ENCODE measurements at regions not wholly inside any gene's neighbourhood (a gene's known extent, or its start where the extent isn't known, plus 50 kb on each side); places are given as distances from the start of the nearest gene placed in this dataset.

GRCh38 chr6:40328386-40328985 lies 258.7 kb downstream of the LRFN2 start:
- H3K36me3 ChIP-seq (ENCODE audit: control insufficient read depth, insufficient read depth, low read length), result no peaks in the 10 kb centered on the region
- no peak overlapping the region for H3K9ac ChIP-seq (ENCODE audit: low read depth, low read length)
- no peak overlapping the region for H2BK5ac ChIP-seq (ENCODE audit: low read depth, low read length, poor library complexity, severe bottlenecking)
- no peak overlapping the region for H2AK9ac ChIP-seq (replicated peaks; ENCODE audit: low read depth, low read length, poor library complexity)
- WGBS, 2 experiments (ENCODE audit: extremely low coverage in 2 of 2, insufficient read length in 1 of 2), result 33% methylated on average over 3 of the region's 12 CpGs; no CpG with 5 or more reads in 1 of the 2 experiments
- ChIA-PET POLR2A (ENCODE audit: unreplicated experiment) (no interaction called here), CTCF (no interaction called here)
- H3K4ac ChIP-seq (ENCODE audit: low read depth, low read length), result no peak overlapping the region
- H3K18ac ChIP-seq (ENCODE audit: low read depth, low read length), result no peak overlapping the region
- H4K8ac ChIP-seq (ENCODE audit: low read depth in 2 of 2, low read length in 2 of 2), result no peak overlapping the region
- H3K9me1 ChIP-seq (ENCODE audit: insufficient read depth, low read length), result no peaks in the 10 kb centered on the region
- H3K79me1 ChIP-seq (ENCODE audit: low read depth in 1 of 2, low read length in 2 of 2), result no peaks in the 10 kb centered on the region
- H4K20me1 ChIP-seq (ENCODE audit: insufficient read depth, low read length), result no peaks in the 10 kb centered on the region
- H3K27ac ChIP-seq (ENCODE audit: insufficient read depth, low read length), result no peak overlapping the region
- TF ChIP-seq BHLHE40 (IDR thresholded peaks at IDR 0.05; ENCODE audit: low read depth, low read length) (no peak), CTCF (conservative IDR thresholded peaks at IDR 0.05; ENCODE audit: low read depth, low read length) (0 out of 2 replicates have a peak, but pooled peaks have one; percentile 6)
- intact Hi-C loops (cut with micrococcal nuclease), result no loop called here
- no peaks in the 10 kb centered on the region for H3K27me3 ChIP-seq (ENCODE audit: control insufficient read depth, insufficient read depth, low read length)
- no peak overlapping the region for H3K23ac ChIP-seq (ENCODE audit: low read depth, low read length)
- ATAC-seq (ENCODE audit: low read depth), result no peak
- no peaks in the 10 kb centered on the region for H3K4me1 ChIP-seq (ENCODE audit: control insufficient read depth, insufficient read depth, low read length)
- H2BK15ac ChIP-seq (ENCODE audit: low read depth, low read length), result no peak overlapping the region
- dilution Hi-C loops (cut with HindIII; ENCODE audit: low sequenced_read_pairs, unreplicated experiment), result no loop called here
- H2AFZ ChIP-seq (replicated peaks; ENCODE audit: low read length, poor library complexity), result peak overlapping the region; percentile 6
- DNase-seq, result no peak
- H2AK5ac ChIP-seq (ENCODE audit: low read depth, low read length), result no peak overlapping the region
- no peak overlapping the region for H4K91ac ChIP-seq (ENCODE audit: insufficient read depth, low read depth, low read length)
- no peak overlapping the region for H2BK120ac ChIP-seq (ENCODE audit: low read depth, low read length)
- H3K4me2 ChIP-seq (ENCODE audit: low read depth, low read length), result no peak overlapping the region
- no peak overlapping the region for H3K14ac ChIP-seq (replicated peaks; ENCODE audit: low read depth, low read length)
- H3K4me3 ChIP-seq (ENCODE audit: insufficient read depth, low read depth, low read length), result no peak overlapping the region
- in situ Hi-C loops (cut with MboI; ENCODE audit: low sequenced_read_pairs), result no loop called here
- no peaks in the 10 kb centered on the region for H3K9me3 ChIP-seq (ENCODE audit: control insufficient read depth, insufficient read depth, low read length)
- no peak overlapping the region for H4K5ac ChIP-seq (ENCODE audit: low read depth, low read length)
- H3K56ac ChIP-seq (ENCODE audit: extremely low read depth, insufficient read depth, low read length), result no peak overlapping the region
- BruUV-seq (replicated peaks), result no TSS peak
- no peak overlapping the region for H2BK20ac ChIP-seq (ENCODE audit: low read depth, low read length)

Data from IMR-90 (cell line).